GM12864 (cell line): ENCODE measurements at regions not wholly inside any gene's neighbourhood (a gene's known extent, or its start where the extent isn't known, plus 50 kb on each side); places are given as distances from the start of the nearest gene placed in this dataset.
A peak's percentile ranks its signal among the peaks of the same experiment; 100 is the strongest.

Experiments used
- DNase-seq: peaks from one replicate; pipeline ENCODE4 v3.0.0-alpha.2; 2011; ENCODE audit warnings: low read depth
- H3K4me3 ChIP-seq: 2 replicates; pipeline ENCODE4 v1.5.1; 2011; ENCODE audit warnings: mild to moderate bottlenecking, low read depth, low read length, control low read depth
- TF ChIP-seq, protein P1 (sequence below): IDR thresholded peaks from 2 replicates; pipeline ENCODE4 v1.5.1; 2011; ENCODE audit warnings: low read depth, mild to moderate bottlenecking, moderate library complexity, low read length, control low read depth, inconsistent platforms; ENCODE audit errors: missing control alignments

DNA sequence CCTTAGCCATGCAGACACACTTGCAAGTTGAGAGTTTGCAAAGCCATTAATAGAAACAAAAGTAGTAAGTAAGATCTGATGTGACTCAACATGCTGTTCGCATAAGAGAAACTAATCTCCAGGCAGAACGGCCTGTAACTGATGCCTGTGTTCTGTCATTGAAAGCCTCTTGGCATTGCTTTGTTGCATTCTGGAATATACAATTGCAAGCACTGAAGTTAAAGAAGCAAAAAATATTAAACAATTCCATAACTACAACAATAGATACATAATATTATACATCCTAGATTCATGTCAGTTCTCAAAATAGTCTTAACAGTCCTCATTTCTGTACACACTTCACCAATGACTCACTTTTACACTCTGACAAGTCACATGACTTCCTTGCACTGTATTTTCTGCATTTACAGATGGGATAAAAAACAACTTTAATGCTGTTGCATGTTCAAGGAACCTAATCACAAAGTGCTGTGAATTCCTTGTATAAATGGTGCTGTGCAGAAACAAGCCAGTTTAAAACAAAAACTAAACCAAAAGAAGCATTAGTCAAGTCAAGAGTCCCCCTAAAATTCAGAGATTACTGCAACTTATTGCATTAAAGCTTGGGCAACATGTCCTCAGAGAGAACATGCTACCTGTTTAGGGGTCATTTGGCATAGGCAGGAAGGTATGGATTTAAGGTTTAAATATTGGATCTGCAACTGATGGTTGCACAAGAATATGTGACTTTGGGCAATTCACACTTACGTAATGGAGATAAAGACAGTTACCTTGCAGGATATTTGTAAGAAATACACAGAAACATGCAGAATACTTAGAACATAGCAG is 79.5 kb upstream of the SERP2 start:
- TF ChIP-seq, protein P1, sequence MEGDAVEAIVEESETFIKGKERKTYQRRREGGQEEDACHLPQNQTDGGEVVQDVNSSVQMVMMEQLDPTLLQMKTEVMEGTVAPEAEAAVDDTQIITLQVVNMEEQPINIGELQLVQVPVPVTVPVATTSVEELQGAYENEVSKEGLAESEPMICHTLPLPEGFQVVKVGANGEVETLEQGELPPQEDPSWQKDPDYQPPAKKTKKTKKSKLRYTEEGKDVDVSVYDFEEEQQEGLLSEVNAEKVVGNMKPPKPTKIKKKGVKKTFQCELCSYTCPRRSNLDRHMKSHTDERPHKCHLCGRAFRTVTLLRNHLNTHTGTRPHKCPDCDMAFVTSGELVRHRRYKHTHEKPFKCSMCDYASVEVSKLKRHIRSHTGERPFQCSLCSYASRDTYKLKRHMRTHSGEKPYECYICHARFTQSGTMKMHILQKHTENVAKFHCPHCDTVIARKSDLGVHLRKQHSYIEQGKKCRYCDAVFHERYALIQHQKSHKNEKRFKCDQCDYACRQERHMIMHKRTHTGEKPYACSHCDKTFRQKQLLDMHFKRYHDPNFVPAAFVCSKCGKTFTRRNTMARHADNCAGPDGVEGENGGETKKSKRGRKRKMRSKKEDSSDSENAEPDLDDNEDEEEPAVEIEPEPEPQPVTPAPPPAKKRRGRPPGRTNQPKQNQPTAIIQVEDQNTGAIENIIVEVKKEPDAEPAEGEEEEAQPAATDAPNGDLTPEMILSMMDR = no peak
- DNase-seq = no peak
- H3K4me3 ChIP-seq = no peak overlapping the region

DNA sequence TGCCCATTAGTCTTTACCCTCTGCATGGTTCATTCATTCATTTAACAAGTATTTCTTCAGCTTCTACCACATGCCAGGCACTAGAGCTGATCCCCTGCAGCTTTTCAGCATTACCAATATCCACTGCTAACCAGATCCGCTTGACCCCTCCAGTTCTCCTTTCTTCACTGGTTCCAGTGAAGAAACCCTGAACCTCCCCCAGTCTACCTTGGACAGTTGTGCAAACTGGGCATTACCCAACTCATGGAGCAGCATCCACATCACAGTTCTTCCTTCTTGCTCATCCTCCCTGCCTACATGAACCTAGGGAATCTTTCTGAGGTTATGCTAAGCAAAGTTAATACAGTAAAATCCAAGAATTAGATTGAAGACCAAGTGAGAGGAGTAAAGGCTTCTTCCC is 78.7 kb upstream of the SERP2 start:
- H3K4me3 ChIP-seq = no peak overlapping the region
- TF ChIP-seq, protein P1 = no peak
- no peak for DNase-seq

DNA sequence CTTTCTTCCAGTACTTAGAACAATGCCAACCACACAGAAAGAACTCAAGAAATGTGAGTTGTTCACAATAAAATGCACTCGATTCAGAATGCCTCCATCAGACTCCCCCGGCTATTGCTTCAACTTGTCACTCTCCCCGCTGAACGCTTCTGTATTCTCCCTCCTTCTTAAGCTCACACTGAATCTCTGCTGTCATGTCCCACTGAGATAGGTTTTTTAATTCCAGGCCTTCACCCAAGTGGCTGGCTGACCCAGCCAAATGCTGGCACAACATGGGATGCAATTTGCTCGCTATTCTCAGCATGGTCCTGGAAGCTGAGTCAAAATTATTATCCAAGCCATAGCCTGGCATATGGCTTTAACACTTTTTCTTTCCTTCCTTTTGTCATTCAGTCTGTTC is 76.8 kb upstream of the SERP2 start:
- no peak overlapping the region for H3K4me3 ChIP-seq
- DNase-seq = no peak
- TF ChIP-seq, protein P1 = no peak

DNA sequence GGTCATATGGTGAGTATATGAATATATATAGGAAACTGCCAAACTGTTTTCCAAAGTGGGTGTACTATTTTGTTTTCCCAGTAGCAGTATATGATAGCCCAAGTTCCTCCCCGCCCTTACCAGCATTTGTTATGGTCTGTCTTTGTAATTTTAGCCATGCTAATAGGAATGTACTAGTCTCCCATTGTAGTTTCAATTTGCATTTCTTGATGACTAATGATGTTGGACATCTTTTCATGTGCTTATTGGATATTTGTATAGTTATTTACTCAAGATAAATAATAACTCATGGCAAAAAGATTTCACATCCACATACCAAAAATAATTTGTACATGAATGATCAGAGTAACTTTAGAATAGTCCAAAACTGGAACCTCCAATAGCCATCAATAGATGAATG is 75.3 kb upstream of the SERP2 start:
- H3K4me3 ChIP-seq = no peak overlapping the region

DNA sequence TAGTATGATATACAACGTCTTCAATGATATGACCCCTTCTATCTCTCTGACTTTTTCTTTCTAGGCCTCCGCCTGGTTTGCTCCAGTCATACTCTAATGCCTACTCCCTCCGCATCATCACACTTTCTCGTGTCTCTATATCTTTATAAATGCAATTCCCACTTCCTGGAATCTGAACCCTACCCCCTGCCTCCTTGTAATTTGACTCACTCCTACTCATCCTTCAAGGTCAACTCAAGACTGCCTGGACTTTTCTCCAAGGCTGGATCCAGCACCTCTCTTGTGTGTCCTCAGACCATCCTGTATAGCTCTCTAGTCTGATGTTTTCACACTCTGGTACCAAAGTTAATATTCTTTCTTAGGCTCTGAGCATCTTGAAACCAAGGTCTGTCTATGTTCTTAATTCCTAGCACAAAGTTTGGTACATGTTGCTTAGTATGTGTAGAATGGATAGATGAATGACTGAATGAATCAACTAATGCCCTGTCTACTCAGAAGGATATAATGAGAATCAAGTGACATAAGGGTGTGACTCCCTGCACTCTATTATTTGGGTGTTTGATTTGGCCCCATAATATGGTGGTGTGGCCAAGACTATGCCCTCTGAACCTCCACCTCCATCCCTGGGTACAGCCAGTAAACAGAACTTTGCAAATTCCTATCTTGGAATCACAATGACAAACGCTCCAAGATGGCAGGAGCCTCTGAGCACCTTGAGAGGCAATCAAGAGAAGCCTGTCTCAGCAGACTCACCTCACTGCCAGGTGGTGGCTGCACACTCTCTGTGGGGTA is 74.3 kb upstream of the SERP2 start:
- no peak overlapping the region for H3K4me3 ChIP-seq
- TF ChIP-seq, protein P1 = no peak
- DNase-seq = no peak

More for the DNA sequence above, 75.3 kb upstream of the SERP2 start:
- TF ChIP-seq, protein P1 = no peak
- DNase-seq = no peak

DNA sequence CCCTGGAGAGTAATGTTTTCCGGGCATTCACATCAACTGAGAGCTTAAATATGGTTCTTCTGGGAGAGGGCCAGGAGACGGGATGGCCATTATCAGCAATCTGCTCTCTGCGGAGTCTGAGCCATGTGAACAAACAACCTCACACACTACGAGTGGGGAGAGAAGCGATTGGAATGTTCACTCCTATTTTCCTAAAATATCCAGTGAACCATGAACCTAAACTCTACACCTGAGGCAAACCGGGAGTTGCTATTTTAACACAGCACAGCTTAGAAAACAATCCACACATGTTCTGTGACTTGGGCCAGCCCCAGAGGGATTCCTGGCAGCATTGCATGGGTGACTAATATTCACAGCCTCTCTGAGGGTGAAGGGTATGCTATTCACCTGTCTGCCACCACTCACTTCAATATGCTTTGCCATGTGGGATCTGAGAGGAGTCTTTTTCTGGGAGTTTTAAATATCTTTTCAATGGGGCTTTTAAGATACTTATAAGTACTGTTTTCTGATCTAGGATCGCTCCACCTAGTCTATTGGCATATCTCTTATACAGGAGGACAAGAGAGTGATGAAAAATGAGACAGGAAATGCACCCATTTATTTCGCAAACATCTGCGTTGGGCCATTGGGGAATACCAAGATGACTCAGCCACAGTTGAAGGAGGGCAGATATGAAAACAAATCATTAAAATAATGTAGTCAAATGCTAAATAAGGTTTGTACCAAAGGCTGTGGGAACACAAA is 72.6 kb upstream of the SERP2 start:
- TF ChIP-seq, protein P1 = no peak
- DNase-seq = peak; percentile 33
- H3K4me3 ChIP-seq = no peak overlapping the region
